ENCODE measurements at regions not wholly inside any gene's neighbourhood (a gene's known extent, or its start where the extent isn't known, plus 50 kb on each side); places are given as distances from the start of the nearest gene placed in this dataset.

GRCh38 chr2:217328622-217328978 lies 468.7 kb upstream of the TNP1 start:
- no peak for DNase-seq (ENCODE audit: extremely low read depth in 1 of 2, low read depth in 1 of 2)

- DNase-seq (ENCODE audit: extremely low read depth in 1 of 2, low read depth in 1 of 2), result no peak
Observed at GRCh38 chr2:217327953-217328621, 468.2 kb upstream of the TNP1 start.

DNA sequence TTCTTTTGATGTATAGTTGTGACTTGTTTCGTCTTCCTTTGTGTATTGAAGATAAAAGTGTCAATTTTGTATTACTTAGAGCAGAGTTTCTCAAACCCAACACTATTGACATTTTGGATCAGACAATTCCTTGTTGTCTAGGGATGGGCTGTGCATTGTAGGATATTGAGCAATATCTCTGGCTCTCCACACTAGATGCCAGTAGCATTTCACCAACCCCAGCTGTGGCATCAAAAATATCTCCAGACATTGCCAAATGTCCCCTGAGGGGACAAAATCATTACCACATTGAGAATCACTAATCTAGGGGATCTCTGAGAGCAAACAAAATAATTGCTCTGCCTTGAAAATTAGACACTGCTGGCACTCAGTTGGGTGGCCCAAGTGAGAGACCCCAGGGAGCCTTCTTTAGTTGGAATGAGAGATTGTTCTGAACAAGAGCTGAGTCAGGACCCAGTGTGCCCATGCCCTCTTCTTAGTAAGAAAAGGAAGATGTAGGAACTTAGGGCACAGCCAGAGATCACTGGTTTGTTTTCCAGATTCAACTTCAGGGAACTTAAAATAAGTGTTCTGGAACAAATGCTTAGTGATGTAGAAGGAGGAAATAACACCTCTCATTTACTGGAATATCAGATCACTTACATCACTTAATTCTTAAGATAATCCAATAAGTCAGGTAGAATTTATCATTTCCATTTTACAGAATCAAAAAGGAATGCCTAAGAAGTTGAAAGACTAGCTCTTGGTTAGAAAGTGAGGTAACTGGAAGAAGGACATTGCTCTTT lies 466.6 kb upstream of the TNP1 start:
- no peak for DNase-seq (ENCODE audit: extremely low read depth in 1 of 2, low read depth in 1 of 2)

DNA sequence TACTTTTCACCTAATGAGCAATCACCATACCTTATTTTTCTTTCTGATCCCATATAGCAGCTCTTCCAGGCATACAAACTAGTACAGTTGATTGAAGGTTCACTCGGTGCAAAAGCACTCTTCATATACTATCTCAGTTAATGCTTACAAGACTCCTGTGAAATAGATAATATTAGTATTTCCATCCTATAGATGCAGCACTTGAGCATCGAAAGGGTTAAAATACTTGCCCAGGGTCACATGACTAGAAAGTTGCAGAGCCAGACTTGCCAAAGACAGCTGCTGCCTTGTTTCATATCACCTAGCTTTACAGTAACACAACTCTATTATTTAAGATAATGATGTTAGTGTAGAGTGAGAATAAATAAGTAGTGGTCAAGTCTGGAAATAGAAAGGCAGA lies 466.0 kb upstream of the TNP1 start:
- no peak for DNase-seq (ENCODE audit: extremely low read depth in 1 of 2, low read depth in 1 of 2)

- no peak for DNase-seq (ENCODE audit: extremely low read depth in 1 of 2, low read depth in 1 of 2)
Observed at GRCh38 chr2:217325251-217325650, 465.4 kb upstream of the TNP1 start.

- no peak for DNase-seq (ENCODE audit: extremely low read depth in 1 of 2, low read depth in 1 of 2)
Observed at GRCh38 chr2:217316743-217317142, 456.9 kb upstream of the TNP1 start.

- DNase-seq (ENCODE audit: extremely low read depth in 1 of 2, low read depth in 1 of 2), result no peak
Observed at GRCh38 chr2:217314021-217314460, 454.2 kb upstream of the TNP1 start.

DNA sequence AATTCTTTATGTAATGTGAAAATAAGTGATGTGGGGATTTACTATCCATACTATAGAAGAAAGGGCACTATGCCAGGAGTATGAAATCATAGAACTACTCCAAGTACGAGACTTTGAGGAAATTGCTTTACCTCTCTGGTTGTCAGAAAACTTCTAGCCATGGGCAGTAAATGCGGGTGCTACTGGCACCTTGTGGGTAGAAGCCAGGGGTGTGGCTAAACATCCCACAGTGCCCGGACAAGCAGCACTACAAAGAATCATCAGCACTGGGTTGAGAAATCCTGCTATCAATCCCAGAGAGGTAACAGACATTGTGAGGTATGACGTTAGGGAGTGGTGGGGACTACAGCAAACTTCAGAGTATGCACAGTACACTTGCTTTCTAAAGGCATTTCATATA lies 453.5 kb upstream of the TNP1 start:
- DNase-seq (ENCODE audit: extremely low read depth in 1 of 2, low read depth in 1 of 2), result no peak

DNA sequence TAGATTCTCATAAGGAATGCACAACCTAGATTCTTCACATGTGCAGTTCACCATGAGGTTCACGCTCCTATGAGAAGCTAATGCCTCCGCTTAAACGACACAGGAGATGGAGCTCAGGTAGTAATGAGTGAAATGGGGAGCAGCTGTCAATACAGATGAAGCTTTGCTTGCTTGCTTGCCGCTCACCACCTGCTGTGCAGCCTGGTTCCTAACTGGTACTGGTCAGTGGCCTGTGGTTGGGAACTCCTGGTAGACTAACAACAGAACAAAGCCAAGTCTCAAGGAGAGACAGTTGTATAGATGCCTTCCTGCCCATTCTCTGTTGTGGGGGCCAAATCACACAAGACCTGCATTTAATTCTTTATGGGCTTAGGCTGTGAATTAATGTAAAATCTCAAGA lies 449.2 kb upstream of the TNP1 start:
- no peak for DNase-seq (ENCODE audit: extremely low read depth in 1 of 2, low read depth in 1 of 2)

DNA sequence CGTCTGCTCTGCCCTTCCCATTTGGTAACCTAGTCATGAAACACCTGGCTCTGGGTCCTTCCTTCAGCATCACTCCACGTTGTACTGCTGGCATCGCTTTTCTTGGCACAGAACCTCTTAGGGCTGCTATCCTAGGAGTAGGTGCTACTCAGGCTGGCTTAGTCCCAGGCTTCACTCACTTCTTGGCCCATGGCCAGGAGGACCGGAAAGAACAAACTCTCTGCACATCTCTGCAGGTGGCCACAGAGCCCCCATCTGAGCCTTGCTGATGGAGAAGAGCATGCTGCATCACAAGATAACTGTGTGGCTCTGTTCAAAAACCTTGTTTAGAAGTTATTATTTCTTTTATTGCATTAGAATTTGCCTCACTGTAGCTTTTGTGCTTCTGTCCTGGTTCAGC lies 447.2 kb upstream of the TNP1 start:
- DNase-seq (ENCODE audit: extremely low read depth in 1 of 2, low read depth in 1 of 2), result no peak

DNA sequence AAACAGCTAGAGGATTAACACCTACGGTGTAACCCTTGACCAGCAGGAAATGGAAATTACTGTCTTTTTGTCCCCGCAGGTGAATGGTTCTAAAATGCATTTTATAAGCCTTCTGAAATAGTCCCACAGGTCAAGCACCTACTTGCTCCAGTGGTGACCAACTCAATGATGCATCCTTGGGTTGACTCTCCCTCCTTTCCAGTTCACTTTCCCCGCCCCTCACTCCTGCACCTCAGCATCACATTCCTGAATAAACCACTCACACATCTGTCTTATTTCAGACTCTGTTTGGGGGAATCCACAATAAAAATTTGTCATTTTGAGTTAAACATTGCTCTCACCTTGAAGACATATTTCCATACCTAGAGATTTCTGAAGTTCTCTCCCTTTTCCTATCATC lies 446.0 kb upstream of the TNP1 start:
- no peak for DNase-seq (ENCODE audit: extremely low read depth in 1 of 2, low read depth in 1 of 2)

- DNase-seq (ENCODE audit: extremely low read depth in 1 of 2, low read depth in 1 of 2), result no peak
Observed at GRCh38 chr2:217304582-217304981, 444.7 kb upstream of the TNP1 start.

DNA sequence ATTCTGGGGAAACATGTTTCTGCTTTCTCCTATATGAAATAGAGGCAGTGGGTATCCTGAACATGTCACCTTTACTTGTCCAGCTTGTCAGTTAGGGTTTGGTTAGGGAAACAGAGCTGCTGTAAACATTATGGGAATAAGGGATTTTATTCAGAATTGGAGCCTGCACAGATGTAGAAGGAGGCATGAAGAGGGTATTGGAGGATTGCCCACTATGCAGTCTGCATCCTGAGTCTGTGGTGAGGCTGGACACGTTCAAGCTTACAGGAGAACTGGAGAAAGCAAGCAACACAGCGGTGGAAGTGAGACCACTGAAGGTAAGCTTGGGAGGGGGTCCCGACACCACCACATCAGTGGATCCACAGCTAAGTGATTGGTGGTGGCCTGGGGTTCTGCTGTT lies 443.0 kb upstream of the TNP1 start:
- no peak for DNase-seq (ENCODE audit: extremely low read depth in 1 of 2, low read depth in 1 of 2)

DNA sequence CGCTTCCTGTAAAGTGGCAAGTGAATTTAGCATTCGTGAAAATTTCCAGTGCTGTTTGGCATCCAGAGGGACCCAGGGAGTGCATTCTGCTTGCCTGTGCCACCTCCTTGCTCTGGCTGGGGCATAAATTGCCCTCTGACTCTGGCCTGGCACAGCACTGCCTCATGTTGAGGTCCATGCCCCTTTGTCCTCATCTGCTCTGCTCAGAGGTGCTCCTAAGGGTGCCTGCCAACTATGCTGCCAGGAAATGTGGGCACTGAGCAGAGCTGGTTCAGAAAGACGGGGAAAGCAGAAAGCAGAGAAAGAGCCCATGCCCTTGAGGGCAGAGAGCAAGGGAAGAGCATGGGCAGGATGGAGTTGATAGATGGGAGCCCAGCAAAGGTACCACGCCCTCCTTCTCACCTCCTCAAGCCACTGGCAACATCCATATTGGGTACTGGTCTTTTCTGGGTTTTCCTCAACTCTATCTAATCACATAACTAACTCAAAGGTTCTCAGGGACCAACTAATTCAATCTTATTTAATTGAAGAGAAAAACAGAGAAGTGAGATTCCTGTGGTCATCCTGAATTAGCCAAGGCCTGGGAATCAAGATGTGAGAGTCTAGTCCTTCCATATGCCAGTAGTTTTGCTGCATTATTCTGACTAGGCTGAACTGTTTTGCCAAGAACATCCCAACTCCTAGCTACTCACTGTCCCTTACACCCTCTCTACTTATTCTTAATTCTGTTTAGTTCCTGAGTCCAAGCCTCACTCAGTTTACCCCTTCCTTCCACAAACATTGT lies 441.5 kb upstream of the TNP1 start:
- DNase-seq (ENCODE audit: extremely low read depth in 1 of 2, low read depth in 1 of 2), result no peak

DNA sequence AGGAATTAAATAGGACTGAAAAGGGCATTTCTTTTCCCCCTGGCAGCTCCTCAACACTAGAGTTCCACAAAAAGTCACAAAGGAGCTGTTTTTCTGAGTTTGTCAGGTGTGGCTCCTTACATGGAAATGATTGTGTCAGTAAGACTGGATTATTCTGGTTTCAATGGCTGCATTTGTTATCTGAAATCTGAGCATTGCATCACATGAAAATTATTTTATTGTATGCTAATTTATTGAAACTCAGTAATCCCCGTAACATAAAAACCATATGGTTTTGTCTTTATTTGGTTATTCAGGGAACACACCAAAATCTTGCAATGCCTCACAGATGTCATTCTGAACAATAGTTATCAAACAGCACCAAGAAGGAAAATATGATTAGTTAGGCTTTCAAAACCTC lies 439.7 kb upstream of the TNP1 start:
- DNase-seq (ENCODE audit: extremely low read depth in 1 of 2, low read depth in 1 of 2), result no peak

GRCh38 chr2:217297096-217297495 lies 437.2 kb upstream of the TNP1 start:
- DNase-seq (ENCODE audit: extremely low read depth in 1 of 2, low read depth in 1 of 2), result no peak

DNA sequence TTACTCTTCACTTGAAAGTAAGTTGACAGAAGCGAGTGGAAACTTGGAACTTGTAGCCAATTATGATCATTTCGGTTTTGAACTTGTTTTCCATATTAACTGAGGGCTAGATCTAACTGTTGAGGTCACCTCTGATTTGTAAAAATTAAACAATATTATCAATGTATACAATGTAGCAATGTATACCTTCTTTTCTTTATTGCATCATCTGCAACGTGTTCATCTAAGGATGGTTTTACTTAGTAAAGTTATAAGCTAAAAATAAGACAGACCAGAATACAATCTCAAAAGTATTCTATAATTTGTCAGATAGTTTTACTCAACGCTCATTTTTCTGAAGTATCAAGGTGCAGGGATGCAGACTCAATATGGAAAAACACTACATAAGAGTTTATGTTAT lies 435.0 kb upstream of the TNP1 start:
- no peak for DNase-seq (ENCODE audit: extremely low read depth in 1 of 2, low read depth in 1 of 2)

DNA sequence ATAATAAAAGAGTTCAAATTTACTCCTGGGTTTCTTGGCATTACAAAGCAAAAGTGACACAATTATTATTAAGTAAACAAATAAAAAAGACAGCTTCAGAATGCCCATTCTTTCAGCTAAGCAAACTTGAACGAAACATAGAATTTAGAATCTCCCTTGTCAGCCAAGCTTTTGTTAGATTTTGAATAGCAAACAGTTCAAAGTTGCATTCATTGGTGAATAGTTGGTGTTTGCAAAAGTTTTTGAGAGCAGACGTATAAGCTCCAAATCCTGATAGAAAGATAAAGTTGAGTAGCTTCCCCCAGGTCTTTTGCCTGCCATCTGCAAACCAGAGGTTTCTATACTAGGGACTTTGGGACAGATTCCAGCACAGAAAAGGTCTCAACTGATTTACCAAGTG lies 434.3 kb upstream of the TNP1 start:
- DNase-seq (ENCODE audit: extremely low read depth in 1 of 2, low read depth in 1 of 2), result no peak

- no peak for DNase-seq (ENCODE audit: extremely low read depth in 1 of 2, low read depth in 1 of 2)
Observed at GRCh38 chr2:217293607-217294006, 433.7 kb upstream of the TNP1 start.

- no peak for DNase-seq (ENCODE audit: extremely low read depth in 1 of 2, low read depth in 1 of 2)
Observed at GRCh38 chr2:217293046-217293445, 433.2 kb upstream of the TNP1 start.

DNA sequence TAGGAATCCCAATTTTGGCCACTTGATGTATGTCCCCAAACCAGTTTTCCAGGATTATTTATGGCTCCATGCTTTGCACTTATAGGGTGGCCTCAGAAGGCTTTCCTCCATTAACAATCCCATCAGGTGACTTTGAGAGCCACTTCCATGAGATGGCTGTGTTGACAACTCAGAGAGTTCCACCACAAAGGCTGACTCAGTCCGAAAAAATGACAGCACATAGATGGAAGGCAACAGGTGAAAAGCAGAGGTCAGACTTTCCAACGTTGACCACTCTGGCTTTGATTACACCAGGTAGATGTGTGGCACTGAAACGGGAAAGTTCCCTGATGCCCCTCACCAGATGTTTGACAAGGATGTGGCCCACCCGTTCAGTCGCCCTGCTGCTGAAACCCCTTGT lies 431.4 kb upstream of the TNP1 start:
- DNase-seq (ENCODE audit: extremely low read depth in 1 of 2, low read depth in 1 of 2), result no peak

DNA sequence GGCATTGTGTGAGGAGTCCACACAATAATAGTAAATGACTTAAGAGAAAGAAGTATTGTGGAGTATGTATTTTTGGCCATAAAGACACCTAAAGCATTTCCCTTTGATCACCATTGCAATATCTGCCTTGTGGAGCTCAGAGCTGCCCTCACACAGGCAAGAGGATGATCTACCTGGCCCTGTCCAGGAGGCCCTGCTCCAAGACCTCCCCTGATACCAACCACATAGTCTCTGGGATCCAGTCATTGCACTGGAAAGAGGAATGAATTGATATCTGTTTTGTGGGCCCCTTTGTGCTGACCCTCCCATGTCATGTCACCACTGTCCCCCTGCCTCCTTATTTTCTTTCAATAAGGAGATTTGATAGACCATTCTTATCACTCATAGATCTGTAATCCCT lies 430.6 kb upstream of the TNP1 start:
- no peak for DNase-seq (ENCODE audit: extremely low read depth in 1 of 2, low read depth in 1 of 2)

Data from stimulated activated CD8-positive, alpha-beta memory T cell treated with anti-CD3 and anti-CD28 coated beads, Interleukin-7, amount 100 ng/mL, for 48 hours (primary cell).